Panc1 (cell line): ENCODE measurements at regions not wholly inside any gene's neighbourhood (a gene's known extent, or its start where the extent isn't known, plus 50 kb on each side); places are given as distances from the start of the nearest gene placed in this dataset.

Source experiments
- CTCF ChIP-seq: fragments of 450-650 bp; IDR thresholded peaks from 2 replicates; pipeline ENCODE4 v1.5.1; 2017; ENCODE audit warnings: mild to moderate bottlenecking
- POLR2AphosphoS5 ChIP-seq: IDR thresholded peaks from 2 replicates; pipeline ENCODE4 v1.6.1; 2012; ENCODE audit warnings: mild to moderate bottlenecking, low read depth, low read length, moderate library complexity

DNA sequence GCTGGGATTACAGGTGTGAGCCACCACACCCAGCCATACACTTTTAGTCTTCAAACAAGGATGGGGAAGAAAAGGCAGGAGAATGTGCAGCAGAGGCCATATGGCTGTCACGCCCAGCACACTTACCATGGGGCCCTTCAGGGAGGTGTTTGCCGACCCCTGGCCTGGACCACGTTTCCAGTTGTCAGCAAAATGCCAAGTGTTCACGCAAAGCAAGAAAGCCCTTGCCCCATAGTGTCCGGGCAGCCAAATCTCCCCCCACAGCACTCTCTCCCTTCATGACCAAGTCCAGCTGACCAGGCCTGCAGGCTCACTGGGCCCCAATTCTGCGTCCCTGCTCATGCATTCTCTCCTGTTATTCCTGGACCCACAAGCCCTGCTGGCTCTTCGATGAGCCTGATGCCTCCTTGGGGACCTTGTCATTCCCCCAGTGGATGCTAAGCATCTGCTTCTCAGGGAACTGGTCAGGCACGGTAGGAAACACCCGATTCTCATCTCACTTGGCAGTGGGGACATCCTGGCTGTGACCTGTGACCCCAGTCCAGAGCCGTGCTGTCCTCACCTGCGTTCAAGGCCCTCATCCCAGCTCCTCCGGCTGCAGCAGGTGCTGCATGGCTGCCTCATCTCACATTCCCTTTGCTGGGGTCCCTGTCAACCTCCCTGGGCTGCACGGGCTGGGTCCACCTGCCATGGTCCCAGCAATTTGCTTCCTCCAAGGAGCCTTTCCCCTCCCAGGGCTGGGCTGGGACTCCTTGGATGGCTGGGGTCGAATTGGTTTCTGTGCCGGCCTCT lies 96.4 kb downstream of the CTTN start:
- TF ChIP-seq CTCF: no peak
- TF ChIP-seq POLR2AphosphoS5: no peak
